ENCODE measurements at regions not wholly inside any gene's neighbourhood (a gene's known extent, or its start where the extent isn't known, plus 50 kb on each side); places are given as distances from the start of the nearest gene placed in this dataset.

- TF ChIP-seq CTCF (IDR thresholded peaks at IDR 0.05; ENCODE audit: low read depth, low read length), result no peak
- in situ Hi-C loops (cut with HindIII; ENCODE audit: low sequenced_read_pairs), result no loop called here
These were observed 116.4 kb upstream of the ROBO2 start for GRCh38 chr3:76923485-76923884.

GRCh38 chr3:76930712-76931111 is 109.2 kb upstream of the ROBO2 start:
- TF ChIP-seq CTCF (IDR thresholded peaks at IDR 0.05; ENCODE audit: low read depth, low read length), result no peak
- no peak overlapping the region for H3K4me3 ChIP-seq (ENCODE audit: low read depth, low read length)
- in situ Hi-C loops (cut with HindIII; ENCODE audit: low sequenced_read_pairs), result no loop called here
- no peak for DNase-seq (ENCODE audit: low read depth, low spot score)

More at GRCh38 chr3:76923485-76923884, 116.4 kb upstream of the ROBO2 start:
- DNase-seq (ENCODE audit: low read depth, low spot score), result no peak
- no peak overlapping the region for H3K4me3 ChIP-seq (ENCODE audit: low read depth, low read length)

- no peak overlapping the region for H3K4me3 ChIP-seq (ENCODE audit: low read depth, low read length)
- TF ChIP-seq CTCF (IDR thresholded peaks at IDR 0.05; ENCODE audit: low read depth, low read length), result no peak
- no peak for DNase-seq (ENCODE audit: low read depth, low spot score)
- in situ Hi-C loops (cut with HindIII; ENCODE audit: low sequenced_read_pairs), result no loop called here
These were observed 106.7 kb upstream of the ROBO2 start for GRCh38 chr3:76933245-76933644.

- no peak for TF ChIP-seq CTCF (IDR thresholded peaks at IDR 0.05; ENCODE audit: low read depth, low read length)
- in situ Hi-C loops (cut with HindIII; ENCODE audit: low sequenced_read_pairs), result no loop called here
- H3K4me3 ChIP-seq (ENCODE audit: low read depth, low read length), result no peak overlapping the region
- no peak for DNase-seq (ENCODE audit: low read depth, low spot score)
These were observed 100.9 kb upstream of the ROBO2 start for GRCh38 chr3:76938962-76939361.

GRCh38 chr3:76940181-76940770 is 99.6 kb upstream of the ROBO2 start:
- no peak for DNase-seq (ENCODE audit: low read depth, low spot score)
- no peak overlapping the region for H3K4me3 ChIP-seq (ENCODE audit: low read depth, low read length)
- no peak for TF ChIP-seq CTCF (IDR thresholded peaks at IDR 0.05; ENCODE audit: low read depth, low read length)
- in situ Hi-C loops (cut with HindIII; ENCODE audit: low sequenced_read_pairs), result no loop called here

GRCh38 chr3:76941376-76941775 is 98.5 kb upstream of the ROBO2 start:
- no peak for TF ChIP-seq CTCF (IDR thresholded peaks at IDR 0.05; ENCODE audit: low read depth, low read length)
- DNase-seq (ENCODE audit: low read depth, low spot score), result no peak
- in situ Hi-C loops (cut with HindIII; ENCODE audit: low sequenced_read_pairs), result no loop called here
- H3K4me3 ChIP-seq (ENCODE audit: low read depth, low read length), result no peak overlapping the region

- no peak overlapping the region for H3K4me3 ChIP-seq (ENCODE audit: low read depth, low read length)
- in situ Hi-C loops (cut with HindIII; ENCODE audit: low sequenced_read_pairs), result no loop called here
- no peak for DNase-seq (ENCODE audit: low read depth, low spot score)
- no peak for TF ChIP-seq CTCF (IDR thresholded peaks at IDR 0.05; ENCODE audit: low read depth, low read length)
These were observed 97.8 kb upstream of the ROBO2 start for GRCh38 chr3:76942101-76942500.
